IPS-NIHi7 (cell line): ENCODE measurements at regions not wholly inside any gene's neighbourhood (a gene's known extent, or its start where the extent isn't known, plus 50 kb on each side); places are given as distances from the start of the nearest gene placed in this dataset.

Experiments used
- DNase-seq: peaks from one replicate; pipeline ENCODE4 v3.0.0; 2012; ENCODE audit warnings: mixed read lengths; ENCODE audit errors: extremely low spot score

GRCh38 chr11:128642571-128642970 is 51.3 kb upstream of the FLI1 start:
- no peak for DNase-seq

GRCh38 chr11:128643661-128644317 is 50.1 kb upstream of the FLI1 start:
- DNase-seq = peak; percentile 50
